Left lobe of liver (tissue), 2 donors: ENCODE measurements at regions not wholly inside any gene's neighbourhood (a gene's known extent, or its start where the extent isn't known, plus 50 kb on each side); places are given as distances from the start of the nearest gene placed in this dataset.

ENCODE experiments used
- ATAC-seq: fragments of 200-7000 bp; cut with Tn5 transposase; one replicate; pipeline ENCODE4 v1.9.1; 2020; ENCODE audit warnings: mild to moderate bottlenecking, moderate library complexity
- DNase-seq: peaks from one replicate; pipeline ENCODE4 v3.0.0-alpha.2; 2020; ENCODE audit warnings: low spot score
- donor health status: DM: no; HTN: no; CAD: no; lungs with moderate emphysema.
- donor health status: DM: no; HTN: yes; CAD: no.

DNA sequence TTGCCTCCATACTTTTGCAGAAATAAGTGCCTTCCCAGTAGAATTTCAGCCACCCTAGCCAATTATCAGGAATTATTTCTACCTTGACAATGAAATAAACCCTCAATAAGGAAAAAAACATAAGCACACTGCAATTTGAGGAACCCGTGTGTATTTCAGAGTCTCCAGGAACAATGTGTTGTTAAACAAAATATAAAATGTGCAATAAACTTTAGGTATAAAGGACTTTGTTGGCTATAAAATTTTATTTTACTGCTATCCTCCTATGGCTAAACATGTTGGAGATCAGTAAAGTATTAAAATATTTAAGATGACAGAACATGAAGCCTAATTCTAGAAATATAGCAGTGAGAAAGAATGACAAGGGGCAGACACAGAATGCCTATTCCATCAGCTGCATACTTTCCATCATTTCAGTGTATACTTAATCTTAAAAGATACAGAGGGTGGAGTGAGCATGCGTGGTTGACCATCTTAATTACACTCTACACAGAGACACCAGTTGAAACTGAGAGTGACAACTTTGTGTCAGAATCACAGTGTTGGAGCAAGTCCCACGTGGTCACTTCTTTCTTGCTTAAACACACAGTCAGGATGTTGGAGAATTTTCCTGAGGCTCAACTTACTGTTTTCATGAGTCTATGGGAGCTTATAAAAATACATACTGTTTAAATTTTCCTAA, 79.0 kb upstream of the SUCLG2 start:
- ATAC-seq (no peak), DNase-seq (no peak)

DNA sequence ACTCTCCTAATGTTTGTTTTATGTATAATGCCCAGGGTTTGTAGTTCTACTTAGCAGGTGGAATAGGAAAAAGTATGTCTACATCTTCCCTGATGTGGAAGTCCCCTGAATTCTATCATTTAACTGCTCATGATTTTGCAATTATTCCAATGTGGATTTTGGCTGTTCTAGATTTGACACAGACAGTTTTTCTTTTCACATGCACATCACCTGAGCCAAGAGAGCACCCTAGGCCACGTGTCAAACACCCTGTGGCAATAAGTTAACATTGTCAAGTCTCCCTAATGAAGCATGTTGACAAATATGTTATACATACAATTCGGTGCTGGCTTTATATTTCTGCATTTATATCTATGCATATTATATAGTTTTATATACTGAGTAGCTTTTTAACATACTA, 70.0 kb upstream of the SUCLG2 start:
- peak; percentile 69 for DNase-seq
- ATAC-seq = peak; percentile 85

GRCh38 chr3:67723863-67724262, 69.5 kb upstream of the SUCLG2 start:
- ATAC-seq (peak; percentile 19), DNase-seq (no peak)

DNA sequence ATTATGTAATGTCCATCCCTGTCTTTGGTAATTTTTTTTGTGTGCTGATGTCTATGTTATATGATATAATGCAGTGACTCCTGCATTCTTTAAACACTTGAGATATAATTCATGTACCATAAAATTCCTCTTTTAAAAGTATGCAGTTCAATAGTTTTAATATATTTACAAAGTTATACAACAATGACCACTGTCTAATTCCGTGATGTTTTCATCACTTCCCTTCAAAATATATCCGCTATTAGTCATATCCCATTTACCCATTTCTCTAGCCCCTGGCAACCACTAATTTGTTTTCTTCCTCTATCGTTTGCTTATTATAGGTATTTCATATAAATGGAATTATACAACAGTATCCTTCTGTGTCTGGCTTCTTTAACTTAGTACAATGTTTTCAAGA, 64.9 kb upstream of the SUCLG2 start:
- DNase-seq (no peak), ATAC-seq (no peak)

- ATAC-seq (no peak), DNase-seq (no peak)
Measured at GRCh38 chr3:67715971-67716370, 61.6 kb upstream of the SUCLG2 start.

DNA sequence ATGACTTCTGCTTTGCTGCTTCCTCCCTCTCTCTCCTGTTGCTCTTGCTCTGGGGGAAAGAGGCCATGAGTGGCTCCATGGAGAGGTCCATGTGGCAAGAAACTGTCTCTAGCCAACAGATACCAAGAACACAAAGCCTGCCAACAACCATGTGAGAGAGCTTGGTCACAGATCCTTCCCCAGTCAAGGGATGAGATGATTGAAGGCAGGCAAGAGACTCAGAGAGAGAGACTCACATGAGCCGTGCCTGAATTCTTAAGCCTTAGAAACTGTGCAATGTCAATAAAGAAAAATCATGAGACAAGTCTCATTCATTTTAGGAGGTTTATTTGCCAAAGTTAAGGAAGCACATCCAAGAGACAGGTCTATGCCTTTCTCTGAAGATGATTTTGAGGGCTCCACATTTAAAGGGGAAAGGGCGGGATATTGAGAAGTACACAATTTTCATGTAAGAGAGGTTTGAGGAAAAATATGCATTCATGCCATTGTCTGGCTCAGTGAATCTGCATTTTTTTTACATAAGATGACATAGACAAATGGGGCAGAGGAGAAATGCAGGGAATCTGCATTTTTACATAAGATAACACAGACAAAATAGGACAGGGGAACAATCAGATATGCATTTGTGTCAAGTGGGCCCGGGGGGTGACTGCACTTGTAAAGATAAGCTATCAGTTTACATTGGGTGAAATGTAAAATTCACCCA, 59.5 kb upstream of the SUCLG2 start:
- ATAC-seq = no peak
- DNase-seq = no peak

GRCh38 chr3:67712259-67712658, 57.8 kb upstream of the SUCLG2 start:
- ATAC-seq = no peak
- DNase-seq = no peak

DNA sequence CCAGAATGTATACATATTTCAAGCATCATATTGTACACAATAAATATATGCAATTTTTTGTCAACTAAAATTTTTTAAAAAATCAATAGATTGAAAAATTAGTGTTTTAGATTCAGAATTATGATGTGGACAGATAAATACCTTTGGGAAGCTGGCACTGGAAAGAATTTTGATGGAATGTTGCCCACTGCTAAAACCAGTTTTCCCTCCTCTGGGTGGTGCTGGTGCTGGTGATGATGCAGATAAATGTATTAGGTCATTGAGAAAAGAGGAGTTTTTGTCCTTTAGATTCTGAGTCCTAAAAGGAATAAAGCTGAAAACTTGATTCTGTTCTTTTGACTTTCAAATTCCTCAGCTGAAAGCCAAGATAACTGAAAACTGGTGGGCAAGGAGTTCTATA, 56.0 kb upstream of the SUCLG2 start:
- ATAC-seq (no peak), DNase-seq (no peak)

DNA sequence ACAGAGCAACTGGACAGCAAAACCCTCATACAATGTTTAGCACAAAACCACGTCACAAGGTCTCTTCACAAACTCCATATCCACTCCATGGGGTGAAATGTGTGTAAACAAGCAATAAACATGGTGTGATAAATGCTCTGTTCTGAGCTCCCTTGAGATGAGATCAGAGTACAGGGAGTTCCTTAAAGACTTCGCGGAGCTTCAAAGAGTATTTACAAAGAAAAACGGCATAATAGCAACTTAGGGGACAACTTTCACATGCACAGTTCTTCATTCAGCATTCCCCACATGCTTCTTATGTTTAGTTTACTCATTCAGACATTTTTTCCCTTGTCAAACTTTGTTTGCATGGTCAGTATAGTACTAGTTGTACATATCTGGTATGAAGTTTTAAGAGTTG, 52.5 kb upstream of the SUCLG2 start:
- ATAC-seq (no peak), DNase-seq (no peak)

GRCh38 chr3:67704322-67704721, 49.9 kb upstream of the SUCLG2 start:
- peak; percentile 91 for ATAC-seq

More at GRCh38 chr3:67704322-67704721, 49.9 kb upstream of the SUCLG2 start:
- DNase-seq = peak; percentile 57
